Uterus (tissue), 2 donors: ENCODE measurements at regions not wholly inside any gene's neighbourhood (a gene's known extent, or its start where the extent isn't known, plus 50 kb on each side); places are given as distances from the start of the nearest gene placed in this dataset.

ENCODE experiments used
- CTCF ChIP-seq, 4 experiments: fragments of 200-600 bp in 2 of 4; fragments of 450-650 bp in 2 of 4; sonication (generic) in 2 of 4; IDR thresholded peaks; one replicate each; pipeline ENCODE4 v1.5.1; 2016 to 2019; ENCODE audit warnings: antibody characterized with exemption in 4 of 4, mild to moderate bottlenecking in 2 of 4, moderate library complexity in 1 of 4
- POLR2A ChIP-seq, 2 donors: fragments of 450-650 bp; IDR thresholded peaks; one replicate each; pipeline ENCODE4 v1.6.1; 2016; ENCODE audit warnings: antibody characterized with exemption in 2 of 2, mild to moderate bottlenecking in 1 of 2, moderate library complexity in 1 of 2

- TF ChIP-seq POLR2A (IDR thresholded peaks at IDR 0.05) (no peak), CTCF (IDR thresholded peaks at IDR 0.05) (no peak)
Measured at GRCh38 chr14:43522191-43522590, 984.9 kb downstream of the FSCB start.
